Liver (tissue), 8 donors: ENCODE measurements at regions not wholly inside any gene's neighbourhood (a gene's known extent, or its start where the extent isn't known, plus 50 kb on each side); places are given as distances from the start of the nearest gene placed in this dataset.

ENCODE experiments used
- DNase-seq: peaks from one replicate; pipeline ENCODE4 v3.0.0-alpha.2; 2017; ENCODE audit warnings: low spot score
- H3K27ac ChIP-seq, 2 donors: one replicate each; pipeline ENCODE4 v1.7.0; 2013; ENCODE audit warnings: inconsistent platforms in 2 of 2, low read length in 2 of 2, control low read depth in 1 of 2, low read depth in 1 of 2, mild to moderate bottlenecking in 1 of 2
- H3K27me3 ChIP-seq, 4 donors: one replicate each; pipeline versions ENCODE4 v1.6.1 to v1.7.0; 2013; ENCODE audit warnings: low read length in 3 of 4, inconsistent platforms in 1 of 4, mild to moderate bottlenecking in 1 of 4, moderate library complexity in 1 of 4; ENCODE audit not compliant: control insufficient read depth in 4 of 4, insufficient read depth in 4 of 4
- H3K36me3 ChIP-seq, 4 donors: one replicate each; pipeline versions ENCODE4 v1.6.1 to v1.7.0; 2013; ENCODE audit warnings: low read length in 3 of 4, mild to moderate bottlenecking in 3 of 4, low read depth in 1 of 4, moderate library complexity in 1 of 4; ENCODE audit not compliant: control insufficient read depth in 4 of 4, insufficient read depth in 3 of 4
- H3K4me1 ChIP-seq, 4 donors: one replicate each; pipeline versions ENCODE4 v1.6.1 to v1.7.0; 2013; ENCODE audit warnings: low read length in 3 of 4, mild to moderate bottlenecking in 3 of 4, moderate library complexity in 1 of 4; ENCODE audit not compliant: control insufficient read depth in 4 of 4, insufficient read depth in 4 of 4
- H3K4me3 ChIP-seq, 3 donors: one replicate each; pipeline versions ENCODE4 v1.6.1 to v1.7.0; 2013; ENCODE audit warnings: low read length in 3 of 3, control low read depth in 1 of 3, low read depth in 1 of 3, mild to moderate bottlenecking in 1 of 3
- H3K9ac ChIP-seq, 2 donors: one replicate each; pipeline ENCODE4 v1.7.0; 2013; ENCODE audit warnings: low read length in 2 of 2, mild to moderate bottlenecking in 2 of 2, moderate library complexity in 2 of 2, control low read depth in 1 of 2, low read depth in 1 of 2
- H3K9me3 ChIP-seq, 4 donors: one replicate each; pipeline versions ENCODE4 v1.6.1 to v1.7.0; 2013; ENCODE audit warnings: low read length in 3 of 4; ENCODE audit not compliant: control insufficient read depth in 4 of 4
- ATF3 ChIP-seq: IDR thresholded peaks from 2 replicates; pipeline ENCODE4 v1.6.1; 2016; ENCODE audit warnings: antibody characterized with exemption
- CTCF ChIP-seq: fragments of 150-350 bp; IDR thresholded peaks from 2 replicates; pipeline ENCODE4 v1.5.1; 2017; ENCODE audit warnings: improper control_type of control experiment, low read depth, low read length; ENCODE audit not compliant: missing input control
- EGR1 ChIP-seq, 2 donors: IDR thresholded peaks; 2 replicates each; pipeline ENCODE4 v1.6.1; 2016 to 2018; ENCODE audit warnings: antibody characterized with exemption in 2 of 2, low read depth in 2 of 2
- FOXA1 ChIP-seq: IDR thresholded peaks from 2 replicates; pipeline ENCODE4 v1.6.1; 2016; ENCODE audit warnings: antibody characterized with exemption
- FOXA2 ChIP-seq: IDR thresholded peaks from 2 replicates; pipeline ENCODE4 v1.6.1; 2016; ENCODE audit warnings: antibody characterized with exemption
- GABPA ChIP-seq, 2 donors: IDR thresholded peaks in 1 of 2; conservative IDR thresholded peaks in 1 of 2; 2 replicates each; pipeline ENCODE4 v1.6.1; 2016; ENCODE audit warnings: antibody characterized with exemption in 2 of 2, mild to moderate bottlenecking in 1 of 2, moderate library complexity in 1 of 2
- HNF4A ChIP-seq, 2 donors: conservative IDR thresholded peaks; 2 replicates each; pipeline ENCODE4 v1.6.1; 2016; ENCODE audit warnings: antibody characterized with exemption in 2 of 2, mild to moderate bottlenecking in 2 of 2
- HNF4G ChIP-seq: IDR thresholded peaks from 2 replicates; pipeline ENCODE4 v1.6.1; 2016; ENCODE audit warnings: antibody characterized with exemption
- JUND ChIP-seq, 2 donors: IDR thresholded peaks; 2 replicates each; pipeline ENCODE4 v1.6.1; 2016; ENCODE audit warnings: antibody characterized with exemption in 2 of 2
- MAX ChIP-seq: IDR thresholded peaks from 2 replicates; pipeline ENCODE4 v1.6.1; 2016; ENCODE audit warnings: antibody characterized with exemption
- NR2F2 ChIP-seq: IDR thresholded peaks from 2 replicates; pipeline ENCODE4 v1.6.1; 2016; ENCODE audit warnings: antibody characterized with exemption
- RAD21 ChIP-seq, 2 donors: IDR thresholded peaks; 2 replicates each; pipeline ENCODE4 v1.6.1; 2016; ENCODE audit warnings: antibody characterized with exemption in 2 of 2, mild to moderate bottlenecking in 2 of 2
- REST ChIP-seq: IDR thresholded peaks from 2 replicates; pipeline ENCODE4 v1.6.1; 2016; ENCODE audit warnings: antibody characterized with exemption, mild to moderate bottlenecking
- SP1 ChIP-seq: IDR thresholded peaks from 2 replicates; pipeline ENCODE4 v1.6.1; 2018; ENCODE audit warnings: antibody characterized with exemption, mild to moderate bottlenecking
- YY1 ChIP-seq: IDR thresholded peaks from 2 replicates; pipeline ENCODE4 v1.6.1; 2016; ENCODE audit warnings: antibody characterized with exemption, mild to moderate bottlenecking
- ZBTB33 ChIP-seq: IDR thresholded peaks from 2 replicates; pipeline ENCODE4 v1.6.1; 2016; ENCODE audit warnings: antibody characterized with exemption
- WGBS: extraction: QIAGEN DNeasy Blood & Tissue Kit; methylation state at CpG from one replicate; pipeline ENCODE4 v1.1.7; 2013; 5-methylcytosine and 5-hydroxymethylcytosine counted together
- donor health status: healthy.
- donor health status: healthy.
- donor health status: healthy.
- donor health status: healthy.
- donor health status: healthy.

GRCh38 chr14:80358112-80358511 lies 146.8 kb upstream of the DIO2 start:
- no peak for TF ChIP-seq FOXA2
- TF ChIP-seq CTCF, result no peak
- no peak for TF ChIP-seq ATF3
- no peak for TF ChIP-seq HNF4A (conservative IDR thresholded peaks at IDR 0.05)
- TF ChIP-seq JUND (IDR thresholded peaks at IDR 0.05), result no peak
- no peak for TF ChIP-seq SP1
- H3K27ac ChIP-seq, result no peak overlapping the region
- 66% methylated on average over 5 of the region's 5 CpGs for WGBS

GRCh38 chr14:80356413-80356812 lies 145.1 kb upstream of the DIO2 start:
- H3K27me3 ChIP-seq, result no peaks in the 10 kb centered on the region
- no peak overlapping the region for H3K9ac ChIP-seq
- 66% methylated on average over 2 of the region's 2 CpGs for WGBS
- DNase-seq, result no peak
- no peaks in the 10 kb centered on the region for H3K36me3 ChIP-seq
- no peak overlapping the region for H3K27ac ChIP-seq
- TF ChIP-seq HNF4G (no peak), FOXA2 (no peak), JUND (IDR thresholded peaks at IDR 0.05) (no peak), EGR1 (IDR thresholded peaks at IDR 0.05; ENCODE audit: low read depth in 2 of 2) (no peak), CTCF (no peak), YY1 (no peak), RAD21 (IDR thresholded peaks at IDR 0.05) (no peak)
- H3K4me1 ChIP-seq, result no peaks in the 10 kb centered on the region
- H3K9me3 ChIP-seq, result no peaks in the 10 kb centered on the region
- no peak overlapping the region for H3K4me3 ChIP-seq

More at GRCh38 chr14:80358112-80358511, 146.8 kb upstream of the DIO2 start:
- no peak for DNase-seq
- no peaks in the 10 kb centered on the region for H3K9me3 ChIP-seq
- no peak overlapping the region for H3K4me3 ChIP-seq
- no peaks in the 10 kb centered on the region for H3K4me1 ChIP-seq
- no peaks in the 10 kb centered on the region for H3K36me3 ChIP-seq
- no peaks in the 10 kb centered on the region for H3K27me3 ChIP-seq
- H3K9ac ChIP-seq, result no peak overlapping the region

GRCh38 chr14:80354860-80355581 lies 143.7 kb upstream of the DIO2 start:
- Histone ChIP-seq H3K9ac (no peak overlapping the region), H3K36me3 (no peaks in the 10 kb centered on the region), H3K4me3 (no peak overlapping the region), H3K4me1 (no peaks in the 10 kb centered on the region), H3K27me3 (no peaks in the 10 kb centered on the region), H3K27ac (no peak overlapping the region), H3K9me3 (no peaks in the 10 kb centered on the region)
- 78% methylated on average over 6 of the region's 6 CpGs for WGBS
- no peak for DNase-seq
- TF ChIP-seq ATF3 (no peak), FOXA1 (no peak), REST (no peak), FOXA2 (no peak), NR2F2 (no peak), GABPA (IDR thresholded peaks at IDR 0.05 in 1 of 2, conservative IDR thresholded peaks at IDR 0.05 in 1 of 2) (no peak), YY1 (no peak), RAD21 (IDR thresholded peaks at IDR 0.05) (no peak), SP1 (no peak), MAX (no peak), ZBTB33 (no peak), HNF4A (conservative IDR thresholded peaks at IDR 0.05) (no peak), EGR1 (IDR thresholded peaks at IDR 0.05; ENCODE audit: low read depth in 2 of 2) (no peak)
